ENCODE measurements at regions not wholly inside any gene's neighbourhood (a gene's known extent, or its start where the extent isn't known, plus 50 kb on each side); places are given as distances from the start of the nearest gene placed in this dataset.

- no peak for TF ChIP-seq SPI1 (IDR thresholded peaks at IDR 0.05; ENCODE audit: low read depth, low read length)
- TF ChIP-seq POLR2A (IDR thresholded peaks at IDR 0.05; ENCODE audit: low read depth, low read length) = no peak
- TF ChIP-seq PAX5 (IDR thresholded peaks at IDR 0.05; ENCODE audit: insufficient read depth, low read length, severe bottlenecking) = no peak
- TF ChIP-seq TAF1 (IDR thresholded peaks at IDR 0.05; ENCODE audit: low read depth, low read length) = no peak
- no peak for TF ChIP-seq POLR2AphosphoS5 (IDR thresholded peaks at IDR 0.05; ENCODE audit: low read depth, low read length)
Observed at GRCh38 chr20:22004946-22005345, 299.5 kb downstream of the PAX1 start.
